Peyer's patch (tissue), 4 donors: ENCODE measurements at regions not wholly inside any gene's neighbourhood (a gene's known extent, or its start where the extent isn't known, plus 50 kb on each side); places are given as distances from the start of the nearest gene placed in this dataset.
"Not testable (repeated sequence)": the region's sequence is repeated elsewhere in the genome, so short reads cannot be mapped to it uniquely, and the experiment has no call there.

Source experiments
- DNase-seq, 3 donors: peaks; one replicate each; pipeline ENCODE4 v3.0.0-alpha.2; 2017 to 2019
- H3K27ac ChIP-seq, 4 donors: fragments of 200-600 bp; sonication (generic); one replicate each; pipeline ENCODE4 v1.5.1; 2016 to 2019
- H3K27me3 ChIP-seq, 2 donors: fragments of 200-600 bp; sonication (generic); one replicate each; pipeline ENCODE4 v1.5.1; 2019
- H3K36me3 ChIP-seq, 3 donors: fragments of 200-600 bp; sonication (generic); one replicate each; pipeline ENCODE4 v1.5.1; 2016 to 2019
- H3K4me1 ChIP-seq, 4 donors: fragments of 200-600 bp; sonication (generic); one replicate each; pipeline ENCODE4 v1.5.1; 2016 to 2019
- H3K4me3 ChIP-seq, 4 donors: fragments of 200-600 bp; sonication (generic); 1 replicate in 3 of 4; 2 replicates in 1 of 4; pipeline ENCODE4 v1.5.1; 2016 to 2019; ENCODE audit warnings: mild to moderate bottlenecking in 1 of 4
- H3K9me3 ChIP-seq, 4 donors: fragments of 200-600 bp; sonication (generic); one replicate each; pipeline ENCODE4 v1.5.1; 2016 to 2019; ENCODE audit warnings: mild to moderate bottlenecking in 1 of 4
- CTCF ChIP-seq, 6 experiments: fragments of 450-650 bp in 4 of 6; fragments of 200-600 bp in 2 of 6; sonication (generic) in 1 of 6; IDR thresholded peaks; one replicate each; pipeline ENCODE4 v1.5.1; 2017 to 2019; ENCODE audit warnings: antibody characterized with exemption in 6 of 6, mild to moderate bottlenecking in 3 of 6, moderate library complexity in 1 of 6
- POLR2A ChIP-seq, 2 donors: fragments of 450-650 bp; IDR thresholded peaks; one replicate each; pipeline ENCODE4 v1.5.1; 2017; ENCODE audit warnings: antibody characterized with exemption in 2 of 2, mild to moderate bottlenecking in 2 of 2, moderate library complexity in 2 of 2

GRCh38 chr22:45091254-45091854 is 72.4 kb upstream of the NUP50 start:
- no peak overlapping the region for H3K4me3 ChIP-seq
- H3K4me1 ChIP-seq: peaks cover 0 to 9% (median 0%) of the 10 kb centered on the region in 4 donors
- no peaks in the 10 kb centered on the region for H3K9me3 ChIP-seq
- no peaks in the 10 kb centered on the region for H3K36me3 ChIP-seq
- H3K27me3 ChIP-seq: no peaks in the 10 kb centered on the region
- DNase-seq: peak in 1 of 3 donors; percentile 54
- TF ChIP-seq POLR2A (IDR thresholded peaks at IDR 0.05) (no peak), CTCF (IDR thresholded peaks at IDR 0.05) (no peak)
- H3K27ac ChIP-seq: no peak overlapping the region

GRCh38 chr22:45091875-45092274 is 71.8 kb upstream of the NUP50 start:
- H3K4me1 ChIP-seq, H3K4me3 ChIP-seq, DNase-seq, H3K36me3 ChIP-seq, H3K9me3 ChIP-seq, H3K27ac ChIP-seq, H3K27me3 ChIP-seq: not testable (repeated sequence)

GRCh38 chr22:45092644-45093043 is 71.1 kb upstream of the NUP50 start:
- Histone ChIP-seq H3K36me3 (no peaks in the 10 kb centered on the region), H3K27ac (no peak overlapping the region), H3K4me1 (peaks cover 0 to 9% (median 0%) of the 10 kb centered on the region in 4 donors), H3K4me3 (no peak overlapping the region), H3K9me3 (no peaks in the 10 kb centered on the region), H3K27me3 (no peaks in the 10 kb centered on the region)
- no peak for DNase-seq
- no peak for TF ChIP-seq CTCF (IDR thresholded peaks at IDR 0.05)
- TF ChIP-seq POLR2A (IDR thresholded peaks at IDR 0.05): no peak

GRCh38 chr22:45093609-45094008 is 70.1 kb upstream of the NUP50 start:
- Histone ChIP-seq H3K9me3 (no peaks in the 10 kb centered on the region), H3K27ac (no peak overlapping the region), H3K4me1 (peaks cover 0 to 9% (median 0%) of the 10 kb centered on the region in 4 donors), H3K36me3 (no peaks in the 10 kb centered on the region), H3K27me3 (no peaks in the 10 kb centered on the region), H3K4me3 (no peak overlapping the region)
- TF ChIP-seq POLR2A (IDR thresholded peaks at IDR 0.05) (no peak), CTCF (IDR thresholded peaks at IDR 0.05) (no peak)
- no peak for DNase-seq

- TF ChIP-seq CTCF (IDR thresholded peaks at IDR 0.05) (no peak), POLR2A (IDR thresholded peaks at IDR 0.05) (no peak)
- Histone ChIP-seq H3K36me3 (no peaks in the 10 kb centered on the region), H3K27ac (no peak overlapping the region), H3K4me3 (no peak overlapping the region), H3K9me3 (no peaks in the 10 kb centered on the region), H3K27me3 (no peaks in the 10 kb centered on the region), H3K4me1 (peaks cover 0 to 9% (median 0%) of the 10 kb centered on the region in 4 donors)
- no peak for DNase-seq
Observed at GRCh38 chr22:45094081-45094720, 69.5 kb upstream of the NUP50 start.

- H3K9me3 ChIP-seq: no peaks in the 10 kb centered on the region
- TF ChIP-seq POLR2A (IDR thresholded peaks at IDR 0.05) (no peak), CTCF (IDR thresholded peaks at IDR 0.05) (no peak)
- DNase-seq: no peak
- no peak overlapping the region for H3K27ac ChIP-seq
- H3K27me3 ChIP-seq: no peaks in the 10 kb centered on the region
- no peak overlapping the region for H3K4me3 ChIP-seq
- H3K4me1 ChIP-seq: peaks cover 0 to 9% (median 0%) of the 10 kb centered on the region in 4 donors
- no peaks in the 10 kb centered on the region for H3K36me3 ChIP-seq
Observed at GRCh38 chr22:45094825-45095224, 68.9 kb upstream of the NUP50 start.
